ENCODE measurements at regions not wholly inside any gene's neighbourhood (a gene's known extent, or its start where the extent isn't known, plus 50 kb on each side); places are given as distances from the start of the nearest gene placed in this dataset.

DNA sequence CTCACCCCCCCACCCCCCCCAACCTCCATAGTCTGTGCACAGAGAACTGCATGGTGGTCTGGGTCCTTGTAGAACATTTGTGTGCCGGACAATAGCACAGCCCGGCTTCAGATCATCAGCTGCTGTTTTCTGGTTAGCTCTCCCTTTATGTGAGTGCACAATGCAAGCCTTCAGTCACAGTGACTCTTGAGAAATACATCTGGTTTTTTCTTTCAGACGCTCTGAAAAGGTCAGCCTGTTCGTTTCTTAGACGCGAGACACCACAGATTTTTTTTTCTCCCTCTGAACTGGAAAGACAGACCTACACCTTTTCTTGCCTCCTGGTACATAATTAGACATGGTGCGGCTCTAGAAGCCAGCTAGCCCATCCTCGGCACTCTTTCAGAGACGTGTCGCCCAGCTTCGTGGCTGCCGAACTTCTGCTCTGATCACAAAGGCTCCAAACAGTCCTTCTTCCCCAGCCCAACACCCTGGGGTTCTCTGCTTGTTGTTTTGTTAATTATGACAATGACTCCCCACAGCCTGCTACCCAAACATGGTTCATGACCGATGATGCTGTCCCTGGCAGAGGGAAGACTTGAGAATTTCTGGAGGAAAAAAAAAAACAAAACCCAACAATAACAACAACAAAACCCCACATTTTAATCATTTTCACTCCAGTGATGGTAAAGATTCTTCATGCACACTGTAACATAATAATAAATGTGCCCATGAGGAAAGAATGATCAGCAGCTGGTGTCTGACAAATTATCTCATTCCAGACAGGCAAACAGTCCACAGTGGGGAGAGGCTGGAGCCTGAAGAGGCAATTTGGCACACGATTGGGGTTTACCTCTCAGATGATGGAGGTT, 241.4 kb upstream of the ZNF462 start:
- FAIRE-seq, result no peak

- no peak for FAIRE-seq
Observed at GRCh38 chr9:106622164-106622487, 240.8 kb upstream of the ZNF462 start.

GRCh38 chr9:106623558-106623957, 239.4 kb upstream of the ZNF462 start:
- no peak for FAIRE-seq

DNA sequence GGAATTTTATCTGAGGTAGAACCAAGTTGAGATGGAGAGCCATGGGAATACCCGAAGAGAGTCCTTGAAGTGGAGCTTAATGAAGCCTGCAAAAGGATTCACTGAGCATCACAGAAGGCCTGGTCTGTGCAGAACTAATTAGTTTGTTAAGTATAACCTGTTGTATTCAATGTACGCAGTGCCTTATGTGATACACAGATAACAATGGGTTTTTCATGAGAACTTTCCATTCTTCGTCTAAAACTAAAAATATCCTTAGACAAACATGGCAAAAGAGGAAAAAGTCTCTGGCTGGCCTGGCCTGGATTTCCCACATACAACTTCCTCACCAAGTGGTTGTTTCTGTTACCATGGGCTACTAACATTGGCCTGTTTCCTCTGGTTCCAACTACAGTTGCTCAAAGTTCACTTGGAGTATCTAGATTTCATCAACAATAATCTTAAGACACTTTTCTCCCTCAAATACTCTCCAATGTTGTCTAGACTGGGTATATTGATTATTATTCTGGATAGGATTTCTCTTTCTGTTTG, 237.6 kb upstream of the ZNF462 start:
- no peak for FAIRE-seq

- no peak for FAIRE-seq
Observed at GRCh38 chr9:106626936-106627335, 236.0 kb upstream of the ZNF462 start.

- FAIRE-seq, result no peak
Observed at GRCh38 chr9:106632621-106633020, 230.3 kb upstream of the ZNF462 start.

DNA sequence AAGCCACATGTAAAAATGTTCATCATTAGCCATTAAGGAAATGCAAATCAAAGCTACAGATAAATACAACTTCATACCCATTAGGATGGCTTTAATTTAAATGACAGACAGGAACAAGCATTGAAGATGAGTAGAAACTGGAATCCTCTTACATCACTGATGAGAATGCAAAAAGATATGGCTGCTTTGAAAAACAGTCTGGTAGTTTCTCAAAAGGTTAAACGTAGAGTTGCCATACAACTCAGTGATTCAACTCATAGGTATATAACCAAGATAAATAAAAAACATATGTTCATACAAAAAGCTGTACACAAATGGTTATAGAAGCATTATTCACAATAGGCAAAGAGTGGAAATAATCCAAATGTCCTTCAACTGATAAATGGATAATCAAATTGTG, 228.8 kb upstream of the ZNF462 start:
- FAIRE-seq, result no peak

DNA sequence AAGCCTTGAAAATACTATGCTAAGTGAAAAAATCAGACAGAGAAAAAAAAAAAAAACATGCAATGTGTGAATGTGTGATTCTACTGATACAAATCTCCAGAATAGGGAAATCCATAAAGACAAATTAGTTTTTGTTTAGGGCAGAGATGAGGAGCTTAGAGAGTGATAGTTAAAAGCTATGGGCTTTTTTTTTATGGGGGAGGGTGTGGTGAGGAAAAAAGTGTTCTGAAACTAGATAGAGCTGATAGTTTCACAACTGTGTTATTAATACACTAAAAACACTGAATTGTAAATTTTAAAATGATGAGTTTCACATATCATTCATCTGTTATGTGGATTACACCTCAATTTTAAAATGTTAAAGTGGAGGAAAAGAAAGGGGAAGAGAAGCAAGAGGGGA, 228.3 kb upstream of the ZNF462 start:
- no peak for FAIRE-seq

GRCh38 chr9:106637486-106637885, 225.5 kb upstream of the ZNF462 start:
- no peak for FAIRE-seq

GRCh38 chr9:106639873-106640568, 222.9 kb upstream of the ZNF462 start:
- FAIRE-seq, result no peak

DNA sequence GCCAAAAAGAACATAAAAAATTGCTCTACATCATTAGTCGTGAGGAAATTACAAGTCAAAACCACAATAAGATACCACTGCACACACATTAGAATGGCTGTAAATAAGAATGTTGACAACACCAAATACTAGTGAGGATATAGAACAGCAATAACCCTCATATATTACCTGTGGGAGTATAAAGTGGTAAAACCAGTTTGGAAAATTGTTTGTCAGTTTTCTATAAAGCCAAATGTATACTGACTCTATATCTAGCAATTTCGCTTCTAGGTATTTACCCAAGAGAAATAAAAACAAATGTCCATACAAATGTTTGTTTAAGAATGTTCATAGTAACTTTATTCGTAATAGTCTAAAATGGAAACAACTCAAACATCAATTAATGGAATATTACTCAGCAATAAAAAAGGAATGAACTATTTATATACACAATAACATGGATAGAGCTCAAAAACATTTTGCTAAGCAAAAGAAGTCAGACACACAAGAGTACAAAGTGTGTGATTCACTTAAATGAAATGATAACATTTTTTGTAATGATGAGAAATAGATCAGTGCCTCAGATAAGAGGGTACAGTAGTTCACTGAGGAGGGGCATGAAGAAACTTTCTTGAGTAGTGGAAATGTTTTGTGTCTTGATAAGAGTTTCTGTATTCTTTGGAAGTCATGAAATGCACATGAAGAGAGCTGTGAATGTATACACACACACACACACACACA, 219.6 kb upstream of the ZNF462 start:
- FAIRE-seq, result no peak

DNA sequence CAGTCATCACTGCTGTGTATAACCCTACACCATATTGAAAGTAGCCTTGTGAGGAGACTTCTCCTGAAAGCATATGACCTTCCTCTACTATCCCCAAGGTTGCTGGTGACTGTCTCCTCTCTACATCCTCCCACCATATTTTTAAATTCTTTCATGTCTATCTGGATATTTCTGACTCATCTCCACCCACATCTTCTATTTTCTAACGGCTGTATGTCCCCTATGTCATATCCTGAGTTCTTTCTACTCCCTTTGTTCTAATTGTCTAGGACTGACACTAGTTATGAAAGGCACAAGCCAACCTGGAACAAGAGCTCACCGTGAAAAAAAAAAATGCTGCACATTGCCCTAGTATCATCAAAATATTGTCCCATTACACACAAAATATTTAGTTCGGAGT, 218.3 kb upstream of the ZNF462 start:
- no peak for FAIRE-seq

DNA sequence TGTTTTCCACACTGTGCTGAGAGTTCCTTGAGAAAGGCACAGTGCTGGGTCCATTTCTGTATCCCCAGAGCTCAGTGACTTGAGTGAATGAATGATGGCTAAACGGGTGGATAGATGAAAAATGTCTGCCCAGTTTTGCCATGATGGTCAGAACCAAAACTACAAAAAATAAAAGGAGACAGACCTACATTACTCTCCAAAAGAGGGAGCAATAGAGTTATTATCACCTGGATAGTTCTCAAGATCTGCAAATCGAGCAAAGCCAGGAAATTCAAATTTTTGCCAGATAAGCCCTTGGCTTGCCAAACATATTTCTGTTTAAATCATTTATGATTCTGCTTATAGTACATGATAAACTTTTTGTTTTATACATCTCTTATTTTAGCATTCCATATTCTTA, 214.2 kb upstream of the ZNF462 start:
- FAIRE-seq, result no peak

DNA sequence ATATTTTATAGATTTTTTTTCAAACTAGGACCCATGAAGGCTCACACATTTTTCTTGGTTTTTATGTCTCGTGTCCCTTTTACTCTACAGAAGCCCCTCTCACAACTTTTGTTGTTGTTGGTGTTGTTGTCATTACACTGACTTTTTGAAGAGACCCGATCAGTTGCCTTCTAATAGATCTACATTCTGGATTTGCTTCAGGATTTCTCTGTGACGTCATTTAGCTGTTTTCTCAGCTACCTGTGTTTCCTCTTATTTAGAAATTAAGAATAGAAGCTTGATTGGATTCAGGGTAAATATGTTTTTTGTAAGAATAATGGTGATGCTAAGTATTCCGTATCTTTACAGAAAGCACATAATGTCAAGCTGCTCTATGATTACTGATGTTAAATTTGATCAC, 213.3 kb upstream of the ZNF462 start:
- FAIRE-seq, result no peak

DNA sequence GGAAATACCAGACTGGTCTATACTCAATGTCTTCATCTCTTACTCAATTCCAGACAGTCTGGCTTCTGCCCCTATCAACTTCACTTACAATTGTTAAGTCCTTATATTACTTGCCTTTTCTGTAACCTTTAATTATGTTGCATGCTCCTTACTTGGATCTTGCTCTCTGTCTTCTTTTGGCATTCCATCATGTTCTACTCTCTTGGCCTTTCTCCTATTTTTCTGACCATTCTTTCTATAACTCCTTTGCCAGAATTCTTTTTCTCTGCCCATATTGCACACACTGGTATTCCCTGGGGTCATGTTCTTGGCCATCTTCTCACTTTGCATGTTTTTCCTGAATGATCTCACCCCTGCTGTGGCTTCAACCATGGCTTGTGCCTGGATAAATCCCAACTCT, 209.8 kb upstream of the ZNF462 start:
- no peak for FAIRE-seq

DNA sequence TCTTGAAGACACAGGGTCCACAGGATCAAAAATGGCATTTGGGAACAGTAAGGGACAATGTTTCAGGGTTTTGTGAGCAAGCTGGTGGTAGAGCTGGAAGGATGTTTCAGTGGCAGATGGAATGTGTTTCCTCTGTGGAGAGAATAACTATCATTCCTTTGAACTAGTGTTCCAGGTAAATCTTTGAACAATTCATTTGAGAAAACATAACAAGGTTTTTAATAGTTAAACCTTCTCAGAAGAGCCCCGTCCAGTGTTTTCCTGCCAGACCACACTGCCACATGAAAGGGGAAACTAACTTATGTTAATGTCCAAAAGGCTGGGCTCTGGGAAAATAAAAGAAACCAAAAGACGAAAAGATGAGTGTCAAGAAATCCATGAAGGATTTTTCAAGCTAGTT, 207.0 kb upstream of the ZNF462 start:
- no peak for FAIRE-seq

DNA sequence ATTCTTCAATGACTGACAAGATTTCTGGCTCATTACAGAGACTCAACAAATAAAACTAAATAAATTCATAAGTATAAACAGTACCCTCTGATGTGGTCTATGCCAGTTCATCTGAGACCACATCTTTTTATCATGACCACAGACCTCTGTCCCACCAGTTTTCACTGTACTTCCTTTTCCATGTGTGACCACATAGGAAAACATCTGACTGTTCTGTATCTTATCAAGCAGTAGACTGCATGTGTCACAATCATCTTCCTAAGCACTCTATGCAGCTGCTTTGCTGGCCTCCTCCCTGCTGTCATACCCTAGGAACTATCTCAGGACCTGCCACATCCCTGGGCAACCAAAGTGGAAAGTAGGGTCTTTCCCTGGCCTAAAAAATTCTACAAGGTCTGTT, 205.0 kb upstream of the ZNF462 start:
- FAIRE-seq, result no peak

- no peak for FAIRE-seq
Observed at GRCh38 chr9:106668534-106668933, 194.4 kb upstream of the ZNF462 start.

GRCh38 chr9:106669835-106670234, 193.1 kb upstream of the ZNF462 start:
- FAIRE-seq, result no peak

GRCh38 chr9:106670418-106670817, 192.5 kb upstream of the ZNF462 start:
- no peak for FAIRE-seq

DNA sequence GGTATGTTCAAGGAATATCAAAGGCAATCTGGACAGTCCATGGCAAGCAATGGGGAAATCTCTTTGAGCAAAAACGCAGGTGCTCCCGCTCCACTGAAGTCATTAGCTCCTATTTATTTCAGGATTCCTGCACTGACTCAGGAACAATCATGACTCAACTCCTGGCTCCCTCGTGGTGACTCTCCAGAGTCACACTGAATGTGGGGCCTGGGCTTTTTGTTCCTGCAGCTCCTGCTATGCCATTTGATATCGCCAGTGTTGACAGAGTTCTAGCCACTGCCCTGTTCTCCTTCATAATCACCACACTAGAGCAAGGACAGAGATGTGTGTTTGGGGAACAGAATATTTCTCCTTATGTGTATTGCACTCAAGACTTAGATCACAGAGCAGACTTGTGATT, 187.2 kb upstream of the ZNF462 start:
- FAIRE-seq, result no peak

DNA sequence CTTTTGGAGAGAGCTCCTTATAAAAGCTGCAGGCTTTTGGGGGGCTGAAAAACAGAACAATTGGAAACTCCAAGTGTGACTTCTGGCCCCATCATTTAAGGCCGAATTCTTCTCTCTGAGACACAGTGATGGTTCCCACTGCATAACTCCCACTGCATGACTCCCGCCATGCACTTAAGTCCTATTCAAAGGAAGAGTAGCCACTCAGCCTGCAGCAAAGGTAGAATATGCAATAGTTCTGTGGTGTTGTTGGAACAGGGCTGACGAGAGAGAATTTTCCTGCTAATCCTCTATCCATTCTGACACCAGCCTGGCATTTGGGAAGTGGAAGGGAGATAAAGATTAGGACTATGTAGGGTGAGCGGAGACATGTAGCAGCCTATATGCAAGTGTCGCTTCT, 185.6 kb upstream of the ZNF462 start:
- FAIRE-seq, result no peak

- FAIRE-seq, result no peak
Observed at GRCh38 chr9:106677830-106678229, 185.1 kb upstream of the ZNF462 start.

DNA sequence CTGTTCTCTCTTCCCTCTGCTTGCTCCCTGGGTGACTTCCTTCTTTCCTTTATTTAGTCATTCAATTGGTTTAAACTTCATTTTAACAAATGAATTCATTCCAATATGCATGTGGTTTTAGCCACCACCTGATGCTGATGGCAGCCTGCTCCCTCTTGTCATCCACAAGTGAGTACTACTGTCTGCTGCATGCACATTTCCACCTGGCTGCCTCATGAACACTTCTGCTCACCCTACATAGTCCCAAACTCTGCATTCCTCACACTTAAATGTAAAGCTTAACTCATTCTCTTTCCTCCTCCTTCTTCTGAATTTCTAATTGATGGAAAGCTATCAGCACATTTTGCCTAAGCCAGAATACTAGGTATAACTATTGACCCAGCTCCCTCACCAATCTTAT, 184.7 kb upstream of the ZNF462 start:
- no peak for FAIRE-seq
